ENCODE measurements at regions not wholly inside any gene's neighbourhood (a gene's known extent, or its start where the extent isn't known, plus 50 kb on each side); places are given as distances from the start of the nearest gene placed in this dataset.

- no peak for TF ChIP-seq CTCF (IDR thresholded peaks at IDR 0.05; ENCODE audit: unreplicated experiment in 3 of 3)
- H3K36me3 Mint-ChIP-seq (ENCODE audit: low read depth): no peaks in the 10 kb centered on the region
- no peak overlapping the region for H3K4me3 Mint-ChIP-seq
- H3K27me3 Mint-ChIP-seq (ENCODE audit: low read depth): peaks cover 7% of the 10 kb centered on the region
- H3K27ac Mint-ChIP-seq: no peak overlapping the region
- peaks cover 15% of the 10 kb centered on the region for H3K9me3 Mint-ChIP-seq
- peaks cover 16% of the 10 kb centered on the region for H3K4me1 Mint-ChIP-seq
These were observed 175.2 kb upstream of the ARID1B start for GRCh38 chr6:156602066-156602385.

GRCh38 chr6:156601152-156602065 is 175.8 kb upstream of the ARID1B start:
- Mint-ChIP-seq H3K4me3 (no peak overlapping the region), H3K27ac (no peak overlapping the region), H3K4me1 (peaks cover 16% of the 10 kb centered on the region), H3K27me3 (ENCODE audit: low read depth) (peaks cover 9% of the 10 kb centered on the region), H3K9me3 (peaks cover 10% of the 10 kb centered on the region), H3K36me3 (ENCODE audit: low read depth) (no peaks in the 10 kb centered on the region)
- TF ChIP-seq CTCF (IDR thresholded peaks at IDR 0.05; ENCODE audit: unreplicated experiment in 3 of 3): no peak

- H3K4me3 Mint-ChIP-seq: no peak overlapping the region
- H3K4me1 Mint-ChIP-seq: peaks cover 16% of the 10 kb centered on the region
- H3K9me3 Mint-ChIP-seq: peaks cover 6% of the 10 kb centered on the region
- no peaks in the 10 kb centered on the region for H3K36me3 Mint-ChIP-seq (ENCODE audit: low read depth)
- peak overlapping the region in 1 of 3 experiments; percentile 43 for H3K27ac Mint-ChIP-seq
- TF ChIP-seq CTCF (IDR thresholded peaks at IDR 0.05; ENCODE audit: unreplicated experiment in 3 of 3): no peak
- peaks cover 9% of the 10 kb centered on the region for H3K27me3 Mint-ChIP-seq (ENCODE audit: low read depth)
These were observed 176.5 kb upstream of the ARID1B start for GRCh38 chr6:156600678-156601077.

- TF ChIP-seq CTCF (IDR thresholded peaks at IDR 0.05; ENCODE audit: unreplicated experiment in 3 of 3): no peak
- H3K9me3 Mint-ChIP-seq: peaks cover 6% of the 10 kb centered on the region
- peaks cover 9% of the 10 kb centered on the region for H3K27me3 Mint-ChIP-seq (ENCODE audit: low read depth)
- H3K27ac Mint-ChIP-seq: peak overlapping the region; percentile 1 to 78 (median 43)
- H3K4me3 Mint-ChIP-seq: no peak overlapping the region
- H3K36me3 Mint-ChIP-seq (ENCODE audit: low read depth): no peaks in the 10 kb centered on the region
- H3K4me1 Mint-ChIP-seq: peaks cover 16% of the 10 kb centered on the region
These were observed 177.1 kb upstream of the ARID1B start for GRCh38 chr6:156599978-156600590.

- peaks cover 2% of the 10 kb centered on the region for H3K9me3 Mint-ChIP-seq
- H3K27me3 Mint-ChIP-seq (ENCODE audit: low read depth): peaks cover 9% of the 10 kb centered on the region
- no peaks in the 10 kb centered on the region for H3K36me3 Mint-ChIP-seq (ENCODE audit: low read depth)
- no peak for TF ChIP-seq CTCF (IDR thresholded peaks at IDR 0.05; ENCODE audit: unreplicated experiment in 3 of 3)
- no peak overlapping the region for H3K4me3 Mint-ChIP-seq
- peak overlapping the region; percentile 1 to 78 (median 43) for H3K27ac Mint-ChIP-seq
- peaks cover 16% of the 10 kb centered on the region for H3K4me1 Mint-ChIP-seq
These were observed 177.8 kb upstream of the ARID1B start for GRCh38 chr6:156599366-156599765.
